Fibroblast of lung (primary cell): ENCODE measurements at regions not wholly inside any gene's neighbourhood (a gene's known extent, or its start where the extent isn't known, plus 50 kb on each side); places are given as distances from the start of the nearest gene placed in this dataset.

Experiments used
- CTCF ChIP-seq, 2 donors: IDR thresholded peaks in 1 of 2; conservative IDR thresholded peaks in 1 of 2; 1 replicate in 1 of 2; 2 replicates in 1 of 2; pipeline ENCODE4 v1.5.1; 2011 to 2012; ENCODE audit warnings: low read length in 2 of 2, control low read depth in 1 of 2, inconsistent platforms in 1 of 2, low read depth in 1 of 2, mild to moderate bottlenecking in 1 of 2
- EZH2 ChIP-seq: IDR thresholded peaks from 2 replicates; pipeline ENCODE4 v1.5.1; 2012; ENCODE audit warnings: low read length, control low read depth, mild to moderate bottlenecking; ENCODE audit errors: missing control alignments

- TF ChIP-seq CTCF (conservative IDR thresholded peaks at IDR 0.05 in 1 of 2, IDR thresholded peaks at IDR 0.05 in 1 of 2; ENCODE audit: low read depth in 1 of 2, low read length in 2 of 2) = no peak
- TF ChIP-seq EZH2 = no peak
These were observed 68.8 kb upstream of the PZP start for GRCh38 chr12:9276990-9277389.
